Thymus (tissue), 11 donors: ENCODE measurements at regions not wholly inside any gene's neighbourhood (a gene's known extent, or its start where the extent isn't known, plus 50 kb on each side); places are given as distances from the start of the nearest gene placed in this dataset.

ENCODE experiments used
- DNase-seq, 9 donors: peaks; one replicate each; pipeline ENCODE4 v3.0.0-alpha.2; 2013; ENCODE audit warnings: low spot score in 9 of 9, low read depth in 6 of 9, missing footprints in 1 of 9
- H3K27ac ChIP-seq, 2 donors: one replicate each; pipeline ENCODE4 v1.5.1; 2013; ENCODE audit warnings: control low read depth in 1 of 2, low read depth in 1 of 2, low read length in 1 of 2, mild to moderate bottlenecking in 1 of 2, moderate library complexity in 1 of 2
- H3K27me3 ChIP-seq, 2 donors: one replicate each; pipeline ENCODE4 v1.5.1; 2013; ENCODE audit warnings: low read length in 1 of 2; ENCODE audit not compliant: control insufficient read depth in 2 of 2, insufficient read depth in 1 of 2
- H3K36me3 ChIP-seq, 2 donors: one replicate each; pipeline ENCODE4 v1.5.1; 2013; ENCODE audit warnings: low read length in 1 of 2, mild to moderate bottlenecking in 1 of 2, moderate library complexity in 1 of 2; ENCODE audit not compliant: control insufficient read depth in 2 of 2, insufficient read depth in 2 of 2
- H3K4me1 ChIP-seq, 2 donors: one replicate each; pipeline ENCODE4 v1.5.1; 2013; ENCODE audit warnings: low read length in 2 of 2; ENCODE audit not compliant: control insufficient read depth in 2 of 2, insufficient read depth in 2 of 2
- H3K4me3 ChIP-seq, 2 donors: one replicate each; pipeline ENCODE4 v1.5.1; 2013; ENCODE audit warnings: low read length in 2 of 2, control low read depth in 1 of 2, mild to moderate bottlenecking in 1 of 2
- H3K9me3 ChIP-seq, 2 donors: one replicate each; pipeline ENCODE4 v1.5.1; 2013; ENCODE audit warnings: low read length in 1 of 2, mild to moderate bottlenecking in 1 of 2; ENCODE audit not compliant: control insufficient read depth in 2 of 2, insufficient read depth in 1 of 2
- WGBS: extraction: QIAGEN DNeasy Blood & Tissue Kit; methylation state at CpG from one replicate; pipeline ENCODE4 v1.1.7; 2013; 5-methylcytosine and 5-hydroxymethylcytosine counted together
- donor health status: healthy.

DNA sequence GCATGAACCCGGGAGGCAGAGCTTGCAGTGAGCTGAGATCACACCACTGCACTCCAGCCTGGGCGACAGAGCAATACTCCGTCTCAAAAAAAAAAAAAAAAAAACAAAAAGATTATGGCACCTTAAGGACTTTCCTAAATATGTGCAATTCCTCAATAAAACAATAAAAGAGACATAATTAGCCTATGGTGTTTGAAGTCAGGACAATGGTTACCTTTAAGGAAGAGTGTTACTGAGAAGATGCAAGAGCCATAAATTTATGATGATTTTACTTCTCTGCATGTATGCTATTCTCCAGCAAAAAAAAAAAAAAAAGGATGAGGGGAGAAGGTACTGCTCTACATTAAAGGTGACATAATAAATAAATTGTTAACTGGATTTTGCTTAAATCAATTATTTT lies 208.2 kb upstream of the STK17B start:
- no peaks in the 10 kb centered on the region for H3K36me3 ChIP-seq
- H3K27ac ChIP-seq, result no peak overlapping the region
- H3K4me3 ChIP-seq, result no peak overlapping the region
- H3K4me1 ChIP-seq, result no peaks in the 10 kb centered on the region
- no peaks in the 10 kb centered on the region for H3K9me3 ChIP-seq
- DNase-seq, result no peak
- 100% methylated on average over 3 of the region's 3 CpGs for WGBS
- H3K27me3 ChIP-seq, result no peaks in the 10 kb centered on the region

DNA sequence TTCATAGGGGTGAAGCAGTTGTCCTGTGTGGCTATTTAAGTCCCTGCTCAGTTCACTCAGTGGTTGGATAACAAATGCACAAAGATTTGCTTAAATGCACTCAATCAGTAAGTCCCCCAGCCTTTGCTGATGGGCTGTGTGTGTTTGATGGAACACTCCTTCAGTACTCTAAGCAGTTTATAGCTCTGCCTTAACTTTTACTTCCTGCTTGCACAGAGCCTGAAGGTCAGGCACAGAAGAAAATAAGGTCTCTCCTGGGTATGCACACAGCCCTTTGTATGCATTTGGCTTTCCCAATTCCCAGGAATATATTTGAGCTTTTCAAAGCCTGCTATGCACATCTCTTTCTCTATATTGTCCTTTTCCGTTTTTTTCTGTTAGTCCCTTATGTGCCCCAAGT lies 208.7 kb upstream of the STK17B start:
- Histone ChIP-seq H3K27me3 (no peaks in the 10 kb centered on the region), H3K36me3 (no peaks in the 10 kb centered on the region)
- 98% methylated on average over 1 of the region's 1 CpG for WGBS

DNA sequence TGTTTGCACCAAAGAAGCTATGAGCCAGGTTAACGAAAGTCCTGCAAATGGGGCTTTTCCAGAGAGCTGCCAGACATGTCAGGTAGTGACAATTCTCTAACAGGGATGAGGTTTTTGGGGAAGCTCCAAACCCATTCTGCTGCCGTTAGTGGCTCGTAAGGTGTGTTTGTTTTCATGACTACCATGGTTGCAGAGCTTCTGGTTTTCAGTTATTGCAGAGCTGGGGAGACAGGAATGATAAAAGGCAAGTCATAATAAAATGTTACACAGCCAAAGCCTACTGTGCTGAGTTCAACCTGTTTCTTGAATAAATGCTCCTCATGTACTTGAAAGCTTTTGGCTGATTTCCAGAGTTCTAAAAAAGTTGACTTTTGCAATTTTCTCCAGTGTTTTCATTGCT lies 209.2 kb upstream of the STK17B start:
- no peak overlapping the region for H3K4me3 ChIP-seq
- no peak for DNase-seq
- WGBS, result 86% methylated on average over 3 of the region's 3 CpGs
- no peaks in the 10 kb centered on the region for H3K4me1 ChIP-seq
- H3K9me3 ChIP-seq, result no peaks in the 10 kb centered on the region
- H3K27me3 ChIP-seq, result no peaks in the 10 kb centered on the region
- no peak overlapping the region for H3K27ac ChIP-seq
- no peaks in the 10 kb centered on the region for H3K36me3 ChIP-seq

More for the DNA sequence above, 208.7 kb upstream of the STK17B start:
- Histone ChIP-seq H3K4me1 (no peaks in the 10 kb centered on the region), H3K27ac (no peak overlapping the region), H3K4me3 (no peak overlapping the region), H3K9me3 (no peaks in the 10 kb centered on the region)
- no peak for DNase-seq

- Histone ChIP-seq H3K4me1 (no peaks in the 10 kb centered on the region), H3K27me3 (no peaks in the 10 kb centered on the region), H3K4me3 (no peak overlapping the region), H3K27ac (no peak overlapping the region), H3K9me3 (no peaks in the 10 kb centered on the region), H3K36me3 (no peaks in the 10 kb centered on the region)
- WGBS, result 95% methylated on average over 3 of the region's 3 CpGs
- no peak for DNase-seq
These were observed 210.1 kb upstream of the STK17B start for GRCh38 chr2:196381464-196381863.

- no peak overlapping the region for H3K4me3 ChIP-seq
- no peaks in the 10 kb centered on the region for H3K36me3 ChIP-seq
- no peak for DNase-seq
- H3K27me3 ChIP-seq, result no peaks in the 10 kb centered on the region
- whole genome bisulfite sequencing, result 98% methylated on average over 2 of the region's 2 CpGs
- H3K27ac ChIP-seq, result no peak overlapping the region
- H3K9me3 ChIP-seq, result no peaks in the 10 kb centered on the region
- no peaks in the 10 kb centered on the region for H3K4me1 ChIP-seq
These were observed 212.4 kb upstream of the STK17B start for GRCh38 chr2:196383799-196384198.

GRCh38 chr2:196384729-196385128 lies 213.4 kb upstream of the STK17B start:
- no peaks in the 10 kb centered on the region for H3K27me3 ChIP-seq
- no peak overlapping the region for H3K4me3 ChIP-seq
- H3K36me3 ChIP-seq, result no peaks in the 10 kb centered on the region
- no peak for DNase-seq
- no peaks in the 10 kb centered on the region for H3K9me3 ChIP-seq
- H3K27ac ChIP-seq, result no peak overlapping the region
- no peaks in the 10 kb centered on the region for H3K4me1 ChIP-seq
- 85% methylated on average over 1 of the region's 1 CpG for WGBS

- DNase-seq, result no peak
- Histone ChIP-seq H3K27me3 (no peaks in the 10 kb centered on the region), H3K9me3 (no peaks in the 10 kb centered on the region), H3K4me1 (no peaks in the 10 kb centered on the region), H3K27ac (no peak overlapping the region), H3K36me3 (no peaks in the 10 kb centered on the region), H3K4me3 (no peak overlapping the region)
These were observed 218.3 kb upstream of the STK17B start for GRCh38 chr2:196389670-196390069.

GRCh38 chr2:196390243-196391148 lies 219.1 kb upstream of the STK17B start:
- Histone ChIP-seq H3K27me3 (no peaks in the 10 kb centered on the region), H3K36me3 (no peaks in the 10 kb centered on the region), H3K4me3 (no peak overlapping the region), H3K9me3 (no peaks in the 10 kb centered on the region), H3K27ac (no peak overlapping the region), H3K4me1 (no peaks in the 10 kb centered on the region)
- no peak for DNase-seq
- 98% methylated on average over 6 of the region's 6 CpGs for WGBS

DNA sequence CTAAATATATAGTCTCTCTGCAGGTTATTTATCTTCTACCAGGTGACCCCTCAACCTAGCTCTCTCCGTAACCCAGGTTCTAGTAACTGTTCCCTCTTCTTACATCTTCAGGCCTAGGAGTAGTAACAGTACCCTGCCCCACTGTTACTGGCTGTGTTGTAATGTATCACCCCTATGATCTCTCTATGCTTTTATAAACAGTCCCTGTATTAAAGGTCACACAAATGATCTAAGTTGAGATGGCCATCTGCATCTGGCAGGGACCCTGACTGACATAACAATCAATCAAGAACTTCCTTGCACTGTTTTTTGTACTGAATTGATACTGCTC lies 219.7 kb upstream of the STK17B start:
- WGBS, result 98% methylated on average over 1 of the region's 1 CpG
- Histone ChIP-seq H3K4me3 (no peak overlapping the region), H3K27ac (no peak overlapping the region)

More for the DNA sequence above, 219.7 kb upstream of the STK17B start:
- no peak for DNase-seq
- Histone ChIP-seq H3K27me3 (no peaks in the 10 kb centered on the region), H3K36me3 (no peaks in the 10 kb centered on the region), H3K4me1 (no peaks in the 10 kb centered on the region), H3K9me3 (no peaks in the 10 kb centered on the region)
